ENCODE measurements at regions not wholly inside any gene's neighbourhood (a gene's known extent, or its start where the extent isn't known, plus 50 kb on each side); places are given as distances from the start of the nearest gene placed in this dataset.

- TF ChIP-seq, protein P1, sequence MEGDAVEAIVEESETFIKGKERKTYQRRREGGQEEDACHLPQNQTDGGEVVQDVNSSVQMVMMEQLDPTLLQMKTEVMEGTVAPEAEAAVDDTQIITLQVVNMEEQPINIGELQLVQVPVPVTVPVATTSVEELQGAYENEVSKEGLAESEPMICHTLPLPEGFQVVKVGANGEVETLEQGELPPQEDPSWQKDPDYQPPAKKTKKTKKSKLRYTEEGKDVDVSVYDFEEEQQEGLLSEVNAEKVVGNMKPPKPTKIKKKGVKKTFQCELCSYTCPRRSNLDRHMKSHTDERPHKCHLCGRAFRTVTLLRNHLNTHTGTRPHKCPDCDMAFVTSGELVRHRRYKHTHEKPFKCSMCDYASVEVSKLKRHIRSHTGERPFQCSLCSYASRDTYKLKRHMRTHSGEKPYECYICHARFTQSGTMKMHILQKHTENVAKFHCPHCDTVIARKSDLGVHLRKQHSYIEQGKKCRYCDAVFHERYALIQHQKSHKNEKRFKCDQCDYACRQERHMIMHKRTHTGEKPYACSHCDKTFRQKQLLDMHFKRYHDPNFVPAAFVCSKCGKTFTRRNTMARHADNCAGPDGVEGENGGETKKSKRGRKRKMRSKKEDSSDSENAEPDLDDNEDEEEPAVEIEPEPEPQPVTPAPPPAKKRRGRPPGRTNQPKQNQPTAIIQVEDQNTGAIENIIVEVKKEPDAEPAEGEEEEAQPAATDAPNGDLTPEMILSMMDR (IDR thresholded peaks at IDR 0.05): no peak
- TF ChIP-seq ZFX (IDR thresholded peaks at IDR 0.05; ENCODE audit: borderline replicate concordance): no peak
Observed at GRCh38 chr13:34730961-34731360, 211.1 kb upstream of the NBEA start.

Data from 22Rv1 (cell line).